ENCODE measurements at regions not wholly inside any gene's neighbourhood (a gene's known extent, or its start where the extent isn't known, plus 50 kb on each side); places are given as distances from the start of the nearest gene placed in this dataset.

- POLR2A ChIA-PET = no interaction called here
These were observed 1957.5 kb upstream of the DEFB115 start for GRCh38 chr20:29299811-29300578.

DNA sequence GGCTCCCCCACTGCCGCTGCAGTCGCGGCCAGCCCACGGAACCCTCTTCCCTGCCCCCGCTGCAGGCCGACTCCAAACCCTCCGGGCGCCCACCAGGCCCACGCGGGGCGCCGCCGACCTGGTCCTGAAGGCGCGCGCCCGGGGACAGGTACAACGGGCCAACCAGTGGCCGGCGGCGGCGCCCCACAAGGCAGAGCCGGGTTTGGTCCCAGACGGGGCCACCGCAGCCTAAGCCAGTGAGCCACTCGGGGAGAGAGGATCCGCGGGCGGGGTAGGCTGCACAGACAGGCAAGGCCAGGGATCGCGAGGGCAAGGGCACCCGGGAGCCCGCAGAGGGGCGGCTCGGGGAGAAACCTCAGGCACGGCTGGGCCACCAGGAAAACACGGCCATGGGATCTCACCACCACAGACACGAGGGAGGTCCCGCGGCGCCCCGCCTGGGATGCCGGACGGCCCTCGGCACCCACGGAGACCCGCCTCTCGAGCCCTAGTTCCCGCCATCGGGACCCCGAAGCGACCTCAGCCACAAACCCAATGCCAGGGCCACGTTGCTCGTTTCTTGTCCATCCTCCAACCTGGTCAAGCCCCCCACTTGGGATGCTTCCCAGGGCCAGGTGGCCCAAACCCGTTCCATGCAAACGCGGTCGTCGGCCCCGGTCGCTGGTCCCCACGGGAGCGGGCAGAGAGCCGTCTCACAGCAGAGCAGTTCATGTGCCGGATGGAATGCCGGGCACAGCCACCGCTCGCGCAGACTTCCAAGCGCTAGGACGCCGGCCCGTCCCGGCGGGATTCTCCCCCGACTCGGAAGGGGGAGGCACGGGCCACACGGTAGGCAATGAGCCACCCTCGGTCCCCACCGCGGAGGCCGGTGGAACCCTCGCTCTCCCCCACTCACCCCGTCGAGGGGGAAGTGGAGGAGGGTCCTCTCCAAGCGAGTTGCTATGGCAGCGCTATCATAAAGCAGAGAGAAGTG is 1956.6 kb upstream of the DEFB115 start:
- Histone ChIP-seq H3K4me3 (ENCODE audit: low read depth, low read length) (no peak overlapping the region), H3K36me3 (ENCODE audit: control insufficient read depth, insufficient read depth, low read length) (no peaks in the 10 kb centered on the region), H3K27me3 (ENCODE audit: control insufficient read depth, insufficient read depth, low read length) (no peaks in the 10 kb centered on the region)
- DNase-seq (ENCODE audit: low read depth) = no peak
- ChIA-PET POLR2A (no interaction called here), CTCF (no interaction called here)
- TF ChIP-seq, protein P1, sequence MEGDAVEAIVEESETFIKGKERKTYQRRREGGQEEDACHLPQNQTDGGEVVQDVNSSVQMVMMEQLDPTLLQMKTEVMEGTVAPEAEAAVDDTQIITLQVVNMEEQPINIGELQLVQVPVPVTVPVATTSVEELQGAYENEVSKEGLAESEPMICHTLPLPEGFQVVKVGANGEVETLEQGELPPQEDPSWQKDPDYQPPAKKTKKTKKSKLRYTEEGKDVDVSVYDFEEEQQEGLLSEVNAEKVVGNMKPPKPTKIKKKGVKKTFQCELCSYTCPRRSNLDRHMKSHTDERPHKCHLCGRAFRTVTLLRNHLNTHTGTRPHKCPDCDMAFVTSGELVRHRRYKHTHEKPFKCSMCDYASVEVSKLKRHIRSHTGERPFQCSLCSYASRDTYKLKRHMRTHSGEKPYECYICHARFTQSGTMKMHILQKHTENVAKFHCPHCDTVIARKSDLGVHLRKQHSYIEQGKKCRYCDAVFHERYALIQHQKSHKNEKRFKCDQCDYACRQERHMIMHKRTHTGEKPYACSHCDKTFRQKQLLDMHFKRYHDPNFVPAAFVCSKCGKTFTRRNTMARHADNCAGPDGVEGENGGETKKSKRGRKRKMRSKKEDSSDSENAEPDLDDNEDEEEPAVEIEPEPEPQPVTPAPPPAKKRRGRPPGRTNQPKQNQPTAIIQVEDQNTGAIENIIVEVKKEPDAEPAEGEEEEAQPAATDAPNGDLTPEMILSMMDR (IDR thresholded peaks at IDR 0.05; ENCODE audit: insufficient read depth, low read depth, low read length) = no peak

More at GRCh38 chr20:29299811-29300578, 1957.5 kb upstream of the DEFB115 start:
- H3K4me3 ChIP-seq (ENCODE audit: low read depth, low read length) = no peak overlapping the region
- CTCF ChIA-PET = no interaction called here
- TF ChIP-seq, protein P1 (IDR thresholded peaks at IDR 0.05; ENCODE audit: insufficient read depth, low read depth, low read length) = no peak
- H3K27me3 ChIP-seq (ENCODE audit: control insufficient read depth, insufficient read depth, low read length) = no peaks in the 10 kb centered on the region
- no peaks in the 10 kb centered on the region for H3K36me3 ChIP-seq (ENCODE audit: control insufficient read depth, insufficient read depth, low read length)
- no peak for DNase-seq (ENCODE audit: low read depth)

- ChIA-PET CTCF (no interaction called here), POLR2A (no interaction called here)
- DNase-seq (ENCODE audit: low read depth) = no peak
- Histone ChIP-seq H3K4me3 (ENCODE audit: low read depth, low read length) (no peak overlapping the region), H3K27me3 (ENCODE audit: control insufficient read depth, insufficient read depth, low read length) (no peaks in the 10 kb centered on the region), H3K36me3 (ENCODE audit: control insufficient read depth, insufficient read depth, low read length) (no peaks in the 10 kb centered on the region)
- TF ChIP-seq, protein P1 (IDR thresholded peaks at IDR 0.05; ENCODE audit: insufficient read depth, low read depth, low read length) = no peak
These were observed 1955.7 kb upstream of the DEFB115 start for GRCh38 chr20:29301624-29302259.

- ChIA-PET POLR2A (no interaction called here), CTCF (no interaction called here)
- Histone ChIP-seq H3K27me3 (ENCODE audit: control insufficient read depth, insufficient read depth, low read length) (no peaks in the 10 kb centered on the region), H3K4me3 (ENCODE audit: low read depth, low read length) (no peak overlapping the region), H3K36me3 (ENCODE audit: control insufficient read depth, insufficient read depth, low read length) (no peaks in the 10 kb centered on the region)
- TF ChIP-seq, protein P1 (IDR thresholded peaks at IDR 0.05; ENCODE audit: insufficient read depth, low read depth, low read length) = no peak
- DNase-seq (ENCODE audit: low read depth) = no peak
These were observed 1954.4 kb upstream of the DEFB115 start for GRCh38 chr20:29302979-29303644.
